ENCODE measurements at regions not wholly inside any gene's neighbourhood (a gene's known extent, or its start where the extent isn't known, plus 50 kb on each side); places are given as distances from the start of the nearest gene placed in this dataset.

GRCh38 chr2:42927334-42928160 is 135.2 kb upstream of the HAAO start:
- dilution Hi-C loops (cut with MboI; ENCODE audit: extremely low pct_ligation_motif_present, low sequenced_read_pairs) = no loop called here
- no peak for FAIRE-seq

DNA sequence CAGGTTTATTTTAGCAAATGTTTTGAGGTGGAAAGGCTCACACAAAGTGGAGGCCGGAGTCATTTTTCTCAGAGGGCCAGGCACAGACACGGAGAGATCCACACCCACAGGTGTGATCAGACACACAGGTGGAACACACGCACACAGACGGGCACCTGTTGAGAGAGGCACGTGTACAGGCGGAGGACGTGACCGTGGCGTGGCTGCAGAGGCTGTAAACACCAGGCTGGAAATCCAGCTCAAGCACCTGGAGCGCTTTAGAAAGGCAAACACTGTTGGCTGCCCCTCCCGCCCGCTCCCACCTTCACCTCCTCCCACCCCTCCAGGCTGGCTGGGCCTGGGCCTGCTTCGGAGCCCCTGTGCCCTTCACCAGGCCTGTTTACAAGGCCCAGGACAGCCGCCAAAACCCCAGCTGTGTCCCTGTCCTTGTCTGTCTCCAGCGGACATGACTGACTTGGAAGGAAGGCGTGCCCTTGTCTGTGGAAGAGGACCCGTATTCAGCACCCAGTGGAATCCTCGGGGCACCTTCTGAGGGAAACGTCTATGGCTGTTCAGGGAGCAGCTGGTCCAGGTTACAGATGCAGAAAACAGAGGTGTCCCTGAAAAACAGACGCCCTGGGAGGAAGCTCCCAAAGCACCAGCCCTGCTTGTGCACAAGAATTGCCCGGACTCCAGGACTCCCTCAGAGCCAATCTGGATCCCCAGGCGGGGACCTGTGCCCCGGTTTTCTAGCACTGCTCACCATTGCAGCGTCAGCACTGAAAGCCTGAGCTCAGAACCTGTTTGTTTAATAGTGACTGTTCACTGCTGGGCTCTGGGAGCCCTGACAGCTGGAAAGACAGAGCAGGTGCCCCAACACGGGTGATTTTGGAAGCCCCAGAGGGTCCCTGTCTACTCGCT is 134.3 kb upstream of the HAAO start:
- H3K27me3 ChIP-seq (ENCODE audit: control insufficient read depth, extremely low read depth, insufficient read depth, low read length) = no peaks in the 10 kb centered on the region

More at GRCh38 chr2:42927334-42928160, 135.2 kb upstream of the HAAO start:
- no peaks in the 10 kb centered on the region for H3K9me3 ChIP-seq (ENCODE audit: control insufficient read depth, low read depth, low read length)
- no peak overlapping the region for H2AFZ ChIP-seq (ENCODE audit: control insufficient read depth, low read length)
- no peak overlapping the region for H3K9ac ChIP-seq (ENCODE audit: control insufficient read depth, extremely low read depth, insufficient read depth, low read length)
- H3K4me1 ChIP-seq (ENCODE audit: control insufficient read depth, extremely low read depth, insufficient read depth, low read length) = peaks cover 64% of the 10 kb centered on the region
- no peaks in the 10 kb centered on the region for H3K27me3 ChIP-seq (ENCODE audit: control insufficient read depth, extremely low read depth, insufficient read depth, low read length)
- H3K4me2 ChIP-seq (ENCODE audit: control insufficient read depth, extremely low read depth, insufficient read depth, low read depth, low read length) = no peak overlapping the region
- DNase-seq (ENCODE audit: low read depth, low spot score) = no peak
- no peaks in the 10 kb centered on the region for H3K9me1 ChIP-seq (ENCODE audit: control insufficient read depth, extremely low read depth, insufficient read depth, low read length)
- H3K4me3 ChIP-seq (ENCODE audit: control insufficient read depth in 2 of 3, extremely low read depth in 1 of 3, insufficient read depth in 2 of 3, low read depth in 1 of 3, low read length in 3 of 3) = no peak overlapping the region
- H3K79me2 ChIP-seq (ENCODE audit: control insufficient read depth, insufficient read depth, low read length) = no peaks in the 10 kb centered on the region
- no peaks in the 10 kb centered on the region for H4K20me1 ChIP-seq (ENCODE audit: control insufficient read depth, extremely low read depth, insufficient read depth, low read length)
- no peak overlapping the region for H3K27ac ChIP-seq (ENCODE audit: control insufficient read depth, insufficient read depth, low read length)
- TF ChIP-seq EZH2 (IDR thresholded peaks at IDR 0.05; ENCODE audit: low read length) = no peak
- no peak for TF ChIP-seq CTCF (optimal IDR thresholded peaks at IDR 0.05 in 1 of 3, IDR thresholded peaks at IDR 0.05 in 1 of 3, conservative IDR thresholded peaks at IDR 0.05 in 1 of 3; ENCODE audit: extremely low read depth in 1 of 3, insufficient read depth in 2 of 3, low read length in 3 of 3)
- no peaks in the 10 kb centered on the region for H3K36me3 ChIP-seq (ENCODE audit: control insufficient read depth in 2 of 2, extremely low read depth in 1 of 2, insufficient read depth in 2 of 2, low read length in 2 of 2)

More for the DNA sequence above, 134.3 kb upstream of the HAAO start:
- no peaks in the 10 kb centered on the region for H4K20me1 ChIP-seq (ENCODE audit: control insufficient read depth, extremely low read depth, insufficient read depth, low read length)
- H3K9me1 ChIP-seq (ENCODE audit: control insufficient read depth, extremely low read depth, insufficient read depth, low read length) = no peaks in the 10 kb centered on the region
- no peak overlapping the region for H3K9ac ChIP-seq (ENCODE audit: control insufficient read depth, extremely low read depth, insufficient read depth, low read length)
- peak overlapping the region; percentile 32 for H3K4me2 ChIP-seq (ENCODE audit: control insufficient read depth, extremely low read depth, insufficient read depth, low read depth, low read length)
- peaks cover 56% of the 10 kb centered on the region for H3K4me1 ChIP-seq (ENCODE audit: control insufficient read depth, extremely low read depth, insufficient read depth, low read length)
- H3K36me3 ChIP-seq (ENCODE audit: control insufficient read depth in 2 of 2, extremely low read depth in 1 of 2, insufficient read depth in 2 of 2, low read length in 2 of 2) = no peaks in the 10 kb centered on the region
- H3K79me2 ChIP-seq (ENCODE audit: control insufficient read depth, insufficient read depth, low read length) = no peaks in the 10 kb centered on the region
- no peak for DNase-seq (ENCODE audit: low read depth, low spot score)
- peak overlapping the region; percentile 68 for H2AFZ ChIP-seq (ENCODE audit: control insufficient read depth, low read length)
- dilution Hi-C loops (cut with MboI; ENCODE audit: extremely low pct_ligation_motif_present, low sequenced_read_pairs) = no loop called here
- H3K27ac ChIP-seq (ENCODE audit: control insufficient read depth, insufficient read depth, low read length) = no peak overlapping the region
- no peak overlapping the region for H3K4me3 ChIP-seq (ENCODE audit: control insufficient read depth in 2 of 3, extremely low read depth in 1 of 3, insufficient read depth in 2 of 3, low read depth in 1 of 3, low read length in 3 of 3)
- FAIRE-seq = no peak
- no peaks in the 10 kb centered on the region for H3K9me3 ChIP-seq (ENCODE audit: control insufficient read depth, low read depth, low read length)
- no peak for TF ChIP-seq CTCF (optimal IDR thresholded peaks at IDR 0.05 in 1 of 3, IDR thresholded peaks at IDR 0.05 in 1 of 3, conservative IDR thresholded peaks at IDR 0.05 in 1 of 3; ENCODE audit: extremely low read depth in 1 of 3, insufficient read depth in 2 of 3, low read length in 3 of 3)
- no peak for TF ChIP-seq EZH2 (IDR thresholded peaks at IDR 0.05; ENCODE audit: low read length)

Data from keratinocyte (primary cell).